K562 (cell line): ENCODE measurements at regions not wholly inside any gene's neighbourhood (a gene's known extent, or its start where the extent isn't known, plus 50 kb on each side); places are given as distances from the start of the nearest gene placed in this dataset.

Experiments
- ATF1 ChIP-seq, 2 experiments: fragments of 450-650 bp in 1 of 2; IDR thresholded peaks; 2 replicates each; pipeline ENCODE4 v1.6.1; 2016; ENCODE audit warnings: missing compliant biosample characterization in 1 of 2, missing genetic modification characterization in 1 of 2
- CBX2 ChIP-seq: fragments of 200-600 bp; sonication (generic); IDR thresholded peaks from one replicate; pipeline ENCODE4 v1.6.1; 2012; ENCODE audit warnings: mild to moderate bottlenecking, low read length, inconsistent platforms; ENCODE audit not compliant: insufficient read depth, poor library complexity, severe bottlenecking
- NBN ChIP-seq: fragments of 450-650 bp; IDR thresholded peaks from 2 replicates; pipeline ENCODE4 v1.6.1; 2016; ENCODE audit warnings: low read depth, mild to moderate bottlenecking
- SNRNP70 ChIP-seq: fragments of 200-400 bp; formaldehyde crosslinking; optimal IDR thresholded peaks from 2 replicates; pipeline ENCODE3; 2017; ENCODE audit warnings: low read depth, low read length
- TRIM28 ChIP-seq: fragments of 450-650 bp; IDR thresholded peaks from 2 replicates; pipeline ENCODE4 v1.6.1; 2017
- ZBED1 ChIP-seq: IDR thresholded peaks from 2 replicates; pipeline ENCODE4 v1.6.1; 2014
- ZNF263 ChIP-seq: sonication (generic); formaldehyde crosslinking; IDR thresholded peaks from 2 replicates; pipeline ENCODE4 v1.8.0; 2022; ENCODE audit warnings: mild to moderate bottlenecking, missing genetic modification reagents, borderline replicate concordance
- ZNF668 ChIP-seq: fragments of 250-450 bp; sonication (Bioruptor Pico); IDR thresholded peaks from 2 replicates; pipeline ENCODE4 v1.8.0; 2022; ENCODE audit warnings: mild to moderate bottlenecking, inconsistent platforms

- TF ChIP-seq CBX2 (no peak), TRIM28 (no peak), ZNF263 (CRISPR knock-in tag) (no peak), ZBED1 (no peak), SNRNP70 (no peak), NBN (no peak), ATF1 (CRISPR knock-in tag; IDR thresholded peaks at IDR 0.05) (no peak), ATF1 (tag; IDR thresholded peaks at IDR 0.05) (no peak), ZNF668 (CRISPR knock-in tag) (no peak)
These were observed 481.4 kb downstream of the SUCLA2 start for GRCh38 chr13:47519626-47520025.
